ENCODE measurements at regions not wholly inside any gene's neighbourhood (a gene's known extent, or its start where the extent isn't known, plus 50 kb on each side); places are given as distances from the start of the nearest gene placed in this dataset.

DNA sequence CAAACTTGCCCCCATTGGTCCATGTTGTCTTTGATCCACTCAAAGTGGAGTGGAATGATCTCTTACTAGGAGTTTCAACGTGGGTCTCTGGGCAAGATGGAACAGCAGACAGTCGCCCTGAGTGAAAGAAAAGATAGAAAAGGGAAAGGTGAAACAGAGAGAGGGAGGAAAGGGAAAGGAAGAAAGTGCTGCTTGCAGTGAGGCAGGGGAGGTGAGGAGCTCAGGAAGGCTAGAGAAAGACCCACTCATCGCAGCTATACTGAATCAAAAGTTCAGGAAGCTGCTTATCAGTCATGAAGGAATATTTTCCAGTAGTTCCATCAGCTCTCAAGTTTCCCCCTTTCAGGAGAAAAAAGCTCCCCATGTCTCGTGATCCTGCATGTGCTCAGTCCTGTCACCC is 86.9 kb downstream of the ZNF467 start:
- TF ChIP-seq, protein P1, sequence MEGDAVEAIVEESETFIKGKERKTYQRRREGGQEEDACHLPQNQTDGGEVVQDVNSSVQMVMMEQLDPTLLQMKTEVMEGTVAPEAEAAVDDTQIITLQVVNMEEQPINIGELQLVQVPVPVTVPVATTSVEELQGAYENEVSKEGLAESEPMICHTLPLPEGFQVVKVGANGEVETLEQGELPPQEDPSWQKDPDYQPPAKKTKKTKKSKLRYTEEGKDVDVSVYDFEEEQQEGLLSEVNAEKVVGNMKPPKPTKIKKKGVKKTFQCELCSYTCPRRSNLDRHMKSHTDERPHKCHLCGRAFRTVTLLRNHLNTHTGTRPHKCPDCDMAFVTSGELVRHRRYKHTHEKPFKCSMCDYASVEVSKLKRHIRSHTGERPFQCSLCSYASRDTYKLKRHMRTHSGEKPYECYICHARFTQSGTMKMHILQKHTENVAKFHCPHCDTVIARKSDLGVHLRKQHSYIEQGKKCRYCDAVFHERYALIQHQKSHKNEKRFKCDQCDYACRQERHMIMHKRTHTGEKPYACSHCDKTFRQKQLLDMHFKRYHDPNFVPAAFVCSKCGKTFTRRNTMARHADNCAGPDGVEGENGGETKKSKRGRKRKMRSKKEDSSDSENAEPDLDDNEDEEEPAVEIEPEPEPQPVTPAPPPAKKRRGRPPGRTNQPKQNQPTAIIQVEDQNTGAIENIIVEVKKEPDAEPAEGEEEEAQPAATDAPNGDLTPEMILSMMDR (IDR thresholded peaks at IDR 0.05; ENCODE audit: borderline replicate concordance, extremely low read depth, low read length, poor library complexity, severe bottlenecking): no peak
- no peak for TF ChIP-seq EZH2 (IDR thresholded peaks at IDR 0.05; ENCODE audit: borderline replicate concordance, low read depth, low read length, severe bottlenecking)

Measured in DND-41 (cell line).